Hypothalamus (tissue), 51 donors: ENCODE measurements at regions not wholly inside any gene's neighbourhood (a gene's known extent, or its start where the extent isn't known, plus 50 kb on each side); places are given as distances from the start of the nearest gene placed in this dataset.

Experiments used
- DNase-seq, 51 donors: peaks; one replicate each; lab custom pipeline; 2025; lab: John Stamatoyannopoulos, UW

GRCh38 chr12:34289431-34290380 lies 267.4 kb downstream of the ALG10 start:
- DNase-seq = no peak

- DNase-seq = no peak
Observed at GRCh38 chr12:34290381-34290995, 268.2 kb downstream of the ALG10 start.

- no peak for DNase-seq
Observed at GRCh38 chr12:34291001-34291400, 268.7 kb downstream of the ALG10 start.

GRCh38 chr12:34291426-34291901 lies 269.2 kb downstream of the ALG10 start:
- no peak for DNase-seq

GRCh38 chr12:34292736-34293625 lies 270.7 kb downstream of the ALG10 start:
- no peak for DNase-seq

GRCh38 chr12:34294137-34294536 lies 271.8 kb downstream of the ALG10 start:
- no peak for DNase-seq

GRCh38 chr12:34294671-34295365 lies 272.5 kb downstream of the ALG10 start:
- no peak for DNase-seq

GRCh38 chr12:34295366-34296142 lies 273.3 kb downstream of the ALG10 start:
- DNase-seq = no peak

- no peak for DNase-seq
Observed at GRCh38 chr12:34296143-34297041, 274.1 kb downstream of the ALG10 start.

GRCh38 chr12:34297126-34297789 lies 275.0 kb downstream of the ALG10 start:
- DNase-seq = no peak

- no peak for DNase-seq
Observed at GRCh38 chr12:34297790-34298164, 275.5 kb downstream of the ALG10 start.

GRCh38 chr12:34298176-34298970 lies 276.1 kb downstream of the ALG10 start:
- no peak for DNase-seq

- no peak for DNase-seq
Observed at GRCh38 chr12:34298971-34299801, 276.9 kb downstream of the ALG10 start.

- no peak for DNase-seq
Observed at GRCh38 chr12:34299802-34300193, 277.5 kb downstream of the ALG10 start.

GRCh38 chr12:34300376-34301250 lies 278.3 kb downstream of the ALG10 start:
- DNase-seq = no peak
